CD4-positive, alpha-beta memory T cell (primary cell): ENCODE measurements at regions not wholly inside any gene's neighbourhood (a gene's known extent, or its start where the extent isn't known, plus 50 kb on each side); places are given as distances from the start of the nearest gene placed in this dataset.

ENCODE experiments used
- CTCF ChIA-PET: fragments of 350-600 bp; sonication (Branson Sonifier 250); formaldehyde crosslinking; loops from one replicate; lab custom pipeline; 2021; ENCODE audit warnings: inconsistent platforms; ENCODE audit not compliant: partially characterized antibody; lab: Charles Lee
- POLR2A ChIA-PET: fragments of 350-600 bp; sonication (Branson Sonifier 250); formaldehyde crosslinking; loops from one replicate; lab custom pipeline; 2021; ENCODE audit not compliant: partially characterized antibody; lab: Charles Lee
- DNase-seq, 5 donors: peaks; one replicate each; pipeline versions ENCODE4 v3.0.0 to v3.0.0-alpha.2; 2020 to 2022; ENCODE audit warnings: mixed read lengths in 1 of 5
- H3K27ac ChIP-seq: one replicate; pipeline ENCODE4 v1.7.0; 2013; ENCODE audit warnings: low read depth, low read length
- H3K27me3 ChIP-seq: 2 replicates; pipeline ENCODE4 v1.7.0; 2013; ENCODE audit warnings: mild to moderate bottlenecking, low read length, moderate library complexity; ENCODE audit not compliant: insufficient read depth
- H3K36me3 ChIP-seq: 2 replicates; pipeline ENCODE4 v1.7.0; 2013; ENCODE audit warnings: mild to moderate bottlenecking, low read length, moderate library complexity; ENCODE audit not compliant: insufficient read depth
- H3K4me1 ChIP-seq: 2 replicates; pipeline ENCODE4 v1.7.0; 2013; ENCODE audit warnings: mild to moderate bottlenecking, low read length, moderate library complexity; ENCODE audit not compliant: insufficient read depth
- H3K4me3 ChIP-seq, 2 donors: one replicate each; pipeline ENCODE4 v1.7.0; 2013; ENCODE audit warnings: low read length in 2 of 2, mild to moderate bottlenecking in 1 of 2
- H3K9me3 ChIP-seq, 2 donors: one replicate each; pipeline ENCODE4 v1.7.0; 2013; ENCODE audit warnings: low read length in 2 of 2, control low read depth in 1 of 2; ENCODE audit not compliant: control insufficient read depth in 1 of 2
- H3K27ac Mint-ChIP-seq, 7 donors: one replicate each; pipeline ENCODE4 v1.8.0; 2020 to 2021; ENCODE audit warnings: mixed read lengths in 7 of 7, mild to moderate bottlenecking in 6 of 7, inconsistent platforms in 3 of 7, moderate library complexity in 3 of 7
- H3K27me3 Mint-ChIP-seq, 2 donors: one replicate each; pipeline ENCODE4 v1.8.0; 2020 to 2021; ENCODE audit warnings: mixed read lengths in 2 of 2
- H3K36me3 Mint-ChIP-seq, 2 donors: one replicate each; pipeline ENCODE4 v1.8.0; 2020 to 2021; ENCODE audit warnings: mixed read lengths in 2 of 2, inconsistent platforms in 1 of 2, mild to moderate bottlenecking in 1 of 2
- H3K4me1 Mint-ChIP-seq, 4 donors: one replicate each; pipeline ENCODE4 v1.8.0; 2020 to 2021; ENCODE audit warnings: mixed read lengths in 4 of 4, mild to moderate bottlenecking in 1 of 4
- H3K4me3 Mint-ChIP-seq, 8 donors: one replicate each; pipeline ENCODE4 v1.8.0; 2020 to 2021; ENCODE audit warnings: mixed read lengths in 8 of 8, mild to moderate bottlenecking in 7 of 8, moderate library complexity in 6 of 8, inconsistent platforms in 3 of 8
- H3K9me3 Mint-ChIP-seq, 8 donors: one replicate each; pipeline ENCODE4 v1.8.0; 2020 to 2021; ENCODE audit warnings: mixed read lengths in 8 of 8, mild to moderate bottlenecking in 5 of 8, inconsistent platforms in 3 of 8, moderate library complexity in 1 of 8
- intact Hi-C: fragments of 100-400 bp; cut with micrococcal nuclease; formaldehyde crosslinking; loops from one replicate; pipeline ENCODE4 v1.15.1; 2023

DNA sequence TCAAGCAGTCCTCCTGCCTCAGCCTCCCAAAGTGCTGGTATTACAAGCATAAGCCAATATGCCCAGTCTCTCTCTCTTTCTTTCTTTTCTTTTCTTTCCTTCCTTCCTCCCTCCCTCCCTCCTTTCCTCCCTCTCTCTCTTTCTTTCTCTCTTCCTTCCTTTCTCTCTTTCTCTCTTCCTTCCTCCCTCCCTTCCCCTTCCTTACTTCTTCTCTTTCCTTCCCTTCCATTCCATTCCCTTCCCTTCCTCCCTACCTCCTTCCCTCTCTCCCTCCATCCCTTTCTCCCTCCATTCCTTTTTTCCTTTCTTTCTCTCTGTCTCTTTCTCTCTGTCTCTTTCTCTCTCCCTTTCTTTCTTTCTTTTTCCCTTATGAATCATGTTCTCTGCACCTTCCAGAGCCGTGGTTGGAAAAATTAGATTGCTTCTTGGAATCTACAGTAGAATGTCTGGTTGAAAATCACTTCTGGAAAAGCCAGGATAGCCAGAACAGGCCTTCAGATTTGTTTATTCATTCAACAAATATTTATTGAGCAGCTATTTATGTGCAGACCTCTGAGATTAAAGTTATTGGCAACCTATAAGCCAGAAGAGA, 68.4 kb upstream of the ARHGAP5 start:
- Histone ChIP-seq H3K9me3 (no peaks in the 10 kb centered on the region), H3K4me1 (no peaks in the 10 kb centered on the region), H3K36me3 (no peaks in the 10 kb centered on the region), H3K27ac (no peak overlapping the region), H3K4me3 (no peak overlapping the region), H3K27me3 (no peaks in the 10 kb centered on the region)
- CTCF ChIA-PET = no interaction called here
- intact Hi-C loops = loop anchor here (5.0 kb wide), 1 partner anchor 81 kb away; no protein-coding TSS in a partner anchor
- Mint-ChIP-seq H3K36me3 (no peaks in the 10 kb centered on the region), H3K27ac (no peak overlapping the region), H3K4me3 (no peak overlapping the region), H3K27me3 (peaks cover 0 to 4% of the 10 kb centered on the region in 2 donors), H3K4me1 (peaks cover 0 to 4% (median under 1%) of the 10 kb centered on the region in 4 donors), H3K9me3 (no peaks in the 10 kb centered on the region)
- POLR2A ChIA-PET = no interaction called here
- no peak for DNase-seq

DNA sequence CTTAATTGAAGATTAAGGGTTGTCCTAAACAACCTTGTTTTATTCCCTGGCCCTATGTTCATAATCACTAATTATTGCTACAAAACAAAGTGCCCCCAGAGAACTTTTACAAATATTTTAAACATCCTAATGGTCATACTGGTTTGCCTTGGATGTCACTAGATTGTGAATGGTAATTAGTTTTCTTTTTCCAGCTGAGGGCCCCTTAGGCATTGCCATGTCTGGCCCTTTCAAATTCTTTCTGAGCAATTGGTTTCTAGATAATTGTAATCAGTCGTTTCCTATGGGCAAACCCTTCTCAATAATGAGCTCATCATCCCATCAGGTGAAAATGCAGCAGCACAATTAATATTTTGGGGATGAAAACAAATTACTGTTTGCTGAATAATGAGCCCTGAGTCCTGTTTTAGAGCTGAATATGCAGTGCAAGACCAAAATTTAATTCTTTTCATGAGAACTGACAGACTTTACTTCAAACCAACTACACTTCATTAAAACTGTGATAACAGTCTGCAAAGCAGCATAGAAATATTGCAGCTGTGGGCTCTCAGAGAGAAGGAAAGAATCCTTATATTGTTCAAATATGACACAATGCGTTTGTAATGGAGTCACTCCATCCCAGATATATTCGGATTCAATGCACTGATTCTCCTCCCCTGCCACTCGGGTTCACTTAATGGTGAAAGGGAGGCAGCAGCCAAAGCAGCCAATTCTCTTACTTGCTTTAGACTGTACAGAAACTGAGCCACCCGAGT, 67.7 kb upstream of the ARHGAP5 start:
- no peaks in the 10 kb centered on the region for H3K36me3 Mint-ChIP-seq
- H3K36me3 ChIP-seq = no peaks in the 10 kb centered on the region
- H3K4me1 ChIP-seq = no peaks in the 10 kb centered on the region
- H3K27ac Mint-ChIP-seq = no peak overlapping the region
- ChIA-PET POLR2A (no interaction called here), CTCF (no interaction called here)
- H3K9me3 ChIP-seq = no peaks in the 10 kb centered on the region
- no peak for DNase-seq
- no peaks in the 10 kb centered on the region for H3K9me3 Mint-ChIP-seq
- H3K27me3 Mint-ChIP-seq = peaks cover 0 to 4% of the 10 kb centered on the region in 2 donors
- no peak overlapping the region for H3K4me3 ChIP-seq
- no peak overlapping the region for H3K27ac ChIP-seq
- H3K27me3 ChIP-seq = no peaks in the 10 kb centered on the region
- H3K4me1 Mint-ChIP-seq = peaks cover 0 to 4% (median under 1%) of the 10 kb centered on the region in 4 donors
- intact Hi-C loops = loop anchor here (5.0 kb wide), 1 partner anchor 82 kb away; no protein-coding TSS in a partner anchor
- H3K4me3 Mint-ChIP-seq = no peak overlapping the region

DNA sequence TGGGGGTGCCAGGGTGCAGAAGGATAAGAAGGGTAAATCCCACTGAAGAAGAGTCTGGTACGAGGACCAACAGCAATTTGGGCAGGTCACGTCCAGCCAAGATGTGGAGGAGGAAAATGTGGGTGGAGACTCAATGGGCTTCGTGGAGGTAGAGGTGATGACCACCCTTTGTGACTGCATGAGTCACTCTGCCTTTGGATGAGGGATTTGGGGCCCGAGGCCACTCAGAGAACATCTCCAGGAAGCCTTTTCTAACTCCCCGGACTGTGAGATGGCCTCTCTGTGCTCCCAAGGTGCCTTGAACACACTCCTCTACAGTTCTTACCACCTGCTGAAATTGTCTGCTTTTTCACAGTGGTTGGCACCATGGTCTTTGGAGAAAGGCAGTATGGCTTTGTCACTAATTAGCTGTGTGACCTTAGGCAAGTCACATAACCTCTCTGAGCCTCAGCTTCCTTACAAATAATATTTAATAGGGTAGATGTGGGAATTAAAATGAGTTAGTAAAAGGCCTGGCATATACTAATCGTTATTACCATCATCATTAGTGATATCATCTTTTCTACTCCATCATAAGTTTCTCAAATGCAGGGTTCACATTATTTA, 67.0 kb upstream of the ARHGAP5 start:
- POLR2A ChIA-PET = no interaction called here
- Mint-ChIP-seq H3K4me1 (peaks cover 0 to 4% (median under 1%) of the 10 kb centered on the region in 4 donors), H3K9me3 (no peaks in the 10 kb centered on the region), H3K27me3 (peaks cover 0 to 4% of the 10 kb centered on the region in 2 donors), H3K36me3 (no peaks in the 10 kb centered on the region), H3K27ac (no peak overlapping the region), H3K4me3 (no peak overlapping the region)
- DNase-seq = no peak
- no peak overlapping the region for H3K4me3 ChIP-seq
- no peaks in the 10 kb centered on the region for H3K27me3 ChIP-seq
- no peaks in the 10 kb centered on the region for H3K4me1 ChIP-seq
- H3K9me3 ChIP-seq = no peaks in the 10 kb centered on the region
- no peak overlapping the region for H3K27ac ChIP-seq
- H3K36me3 ChIP-seq = no peaks in the 10 kb centered on the region
- CTCF ChIA-PET = no interaction called here
- intact Hi-C loops = loop anchor here (5.0 kb wide), 1 partner anchor 83 kb away; no protein-coding TSS in a partner anchor

DNA sequence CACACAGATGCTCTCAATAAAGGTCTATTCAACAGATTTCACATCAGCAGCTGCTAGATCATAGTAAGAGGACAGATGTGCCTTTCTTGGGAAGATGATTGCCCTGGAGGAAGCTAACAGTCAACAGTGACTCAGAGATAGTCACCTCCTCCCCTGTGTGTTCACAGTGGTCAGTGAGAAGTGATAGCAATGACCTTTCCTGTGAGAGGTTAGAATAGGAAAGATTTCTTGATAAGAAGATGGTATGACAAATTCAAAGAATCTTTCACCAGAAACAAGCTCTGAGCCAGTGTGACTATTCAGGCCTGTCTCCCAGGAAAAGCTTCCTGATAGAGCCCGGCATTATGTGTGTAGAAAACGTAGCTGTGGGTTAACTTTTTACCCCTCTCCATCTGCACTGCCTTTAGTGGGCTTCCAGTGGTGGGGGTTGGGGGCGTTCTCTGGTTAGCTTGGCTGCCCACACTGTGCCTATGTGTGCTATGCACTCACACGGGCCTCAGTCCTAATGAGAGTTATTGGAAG, 66.4 kb upstream of the ARHGAP5 start:
- H3K4me1 ChIP-seq = no peaks in the 10 kb centered on the region
- Mint-ChIP-seq H3K9me3 (no peaks in the 10 kb centered on the region), H3K36me3 (no peaks in the 10 kb centered on the region), H3K4me1 (peaks cover 0 to 4% (median under 1%) of the 10 kb centered on the region in 4 donors), H3K27me3 (peaks cover 0 to 6% of the 10 kb centered on the region in 2 donors), H3K27ac (no peak overlapping the region), H3K4me3 (no peak overlapping the region)
- no peaks in the 10 kb centered on the region for H3K36me3 ChIP-seq
- H3K9me3 ChIP-seq = no peaks in the 10 kb centered on the region
- CTCF ChIA-PET = no interaction called here
- intact Hi-C loops = no loop called here
- H3K27ac ChIP-seq = no peak overlapping the region
- POLR2A ChIA-PET = no interaction called here
- no peaks in the 10 kb centered on the region for H3K27me3 ChIP-seq
- no peak overlapping the region for H3K4me3 ChIP-seq
- no peak for DNase-seq

DNA sequence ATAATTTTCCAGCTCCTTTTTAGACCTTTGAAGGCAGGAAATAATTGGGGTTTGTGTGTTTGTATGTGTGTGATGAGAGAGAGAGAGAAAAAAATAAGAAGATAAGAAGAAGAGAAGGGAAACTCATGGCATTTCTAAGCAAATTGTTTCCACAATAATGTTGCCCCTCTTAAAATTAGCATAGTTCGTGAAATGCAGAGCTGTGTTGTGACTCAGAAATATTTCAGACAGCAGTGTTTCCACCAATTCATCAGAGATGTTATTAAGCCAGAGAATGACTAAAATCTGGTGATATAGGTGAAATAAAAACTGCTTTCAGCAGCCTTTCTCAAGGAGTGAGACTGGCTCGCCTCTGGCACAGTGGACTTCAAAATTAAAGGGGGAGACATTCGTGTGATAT, 65.9 kb upstream of the ARHGAP5 start:
- H3K27ac Mint-ChIP-seq = no peak overlapping the region
- ChIA-PET CTCF (no interaction called here), POLR2A (no interaction called here)
- H3K27ac ChIP-seq = no peak overlapping the region
- no peaks in the 10 kb centered on the region for H3K4me1 ChIP-seq
- no peaks in the 10 kb centered on the region for H3K36me3 ChIP-seq
- no peaks in the 10 kb centered on the region for H3K9me3 ChIP-seq
- no peaks in the 10 kb centered on the region for H3K27me3 ChIP-seq
- H3K4me3 ChIP-seq = no peak overlapping the region
- H3K4me1 Mint-ChIP-seq = peaks cover 0 to 4% (median under 1%) of the 10 kb centered on the region in 4 donors
- no peak for DNase-seq
- H3K36me3 Mint-ChIP-seq = no peaks in the 10 kb centered on the region
- peaks cover 0 to 6% of the 10 kb centered on the region in 2 donors for H3K27me3 Mint-ChIP-seq
- intact Hi-C loops = no loop called here
- no peaks in the 10 kb centered on the region for H3K9me3 Mint-ChIP-seq
- H3K4me3 Mint-ChIP-seq = no peak overlapping the region

DNA sequence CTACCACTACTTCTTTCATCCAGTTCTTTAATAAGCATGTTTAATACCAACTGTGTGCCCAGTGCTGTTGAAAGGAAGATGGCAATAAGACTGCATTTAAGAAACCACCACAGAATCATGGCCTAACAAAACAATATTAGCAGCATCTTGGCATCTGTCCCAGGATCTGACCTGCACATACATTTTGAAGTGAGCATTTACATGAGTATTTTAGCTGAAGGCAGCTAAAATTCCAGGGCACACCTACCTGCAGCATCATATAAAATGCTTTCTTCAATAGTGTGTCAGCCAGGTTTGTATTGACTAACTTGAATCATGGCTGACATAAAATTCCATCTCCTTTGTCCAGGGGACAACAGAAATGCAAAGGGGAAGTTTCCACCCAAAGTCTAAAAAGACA, 65.0 kb upstream of the ARHGAP5 start:
- POLR2A ChIA-PET = no interaction called here
- no peaks in the 10 kb centered on the region for H3K9me3 ChIP-seq
- CTCF ChIA-PET = no interaction called here
- Mint-ChIP-seq H3K27ac (no peak overlapping the region), H3K9me3 (no peaks in the 10 kb centered on the region), H3K36me3 (no peaks in the 10 kb centered on the region), H3K4me1 (peaks cover 0 to 2% (median 0%) of the 10 kb centered on the region in 4 donors), H3K4me3 (no peak overlapping the region), H3K27me3 (peaks cover 0 to 6% of the 10 kb centered on the region in 2 donors)
- DNase-seq = no peak
- no peak overlapping the region for H3K27ac ChIP-seq
- H3K36me3 ChIP-seq = no peaks in the 10 kb centered on the region
- H3K4me3 ChIP-seq = no peak overlapping the region
- no peaks in the 10 kb centered on the region for H3K4me1 ChIP-seq
- no peaks in the 10 kb centered on the region for H3K27me3 ChIP-seq
- intact Hi-C loops = no loop called here

DNA sequence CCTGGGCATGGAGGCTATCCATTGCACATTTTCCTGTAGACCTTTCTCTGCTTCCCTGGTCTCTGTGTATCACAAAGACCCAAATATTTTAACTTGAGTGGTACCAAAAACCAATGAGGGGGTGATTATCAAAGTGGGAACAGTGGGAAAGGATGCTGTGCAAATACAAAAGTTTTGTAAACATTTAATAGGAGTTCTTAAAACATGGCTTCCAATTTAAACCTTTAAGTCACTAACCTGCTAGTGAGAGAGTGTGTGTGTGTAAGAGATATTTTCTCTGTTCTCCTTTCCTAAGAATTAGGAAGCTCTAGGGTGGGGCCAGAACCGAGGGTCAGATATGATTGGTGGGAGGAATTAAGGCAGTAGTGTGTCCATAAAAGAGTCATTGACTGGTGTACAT, 64.5 kb upstream of the ARHGAP5 start:
- no peaks in the 10 kb centered on the region for H3K4me1 ChIP-seq
- no peaks in the 10 kb centered on the region for H3K9me3 ChIP-seq
- H3K27me3 Mint-ChIP-seq = peaks cover 0 to 6% of the 10 kb centered on the region in 2 donors
- no peak overlapping the region for H3K4me3 Mint-ChIP-seq
- H3K36me3 Mint-ChIP-seq = no peaks in the 10 kb centered on the region
- peak overlapping the region in 1 of 7 donors; percentile 77 for H3K27ac Mint-ChIP-seq
- intact Hi-C loops = no loop called here
- POLR2A ChIA-PET = no interaction called here
- no peaks in the 10 kb centered on the region for H3K27me3 ChIP-seq
- no peak overlapping the region for H3K27ac ChIP-seq
- DNase-seq = no peak
- H3K9me3 Mint-ChIP-seq = no peaks in the 10 kb centered on the region
- H3K36me3 ChIP-seq = no peaks in the 10 kb centered on the region
- CTCF ChIA-PET = no interaction called here
- no peak overlapping the region for H3K4me3 ChIP-seq
- H3K4me1 Mint-ChIP-seq = peaks cover 0 to 2% (median 0%) of the 10 kb centered on the region in 4 donors
